ENCODE measurements at regions not wholly inside any gene's neighbourhood (a gene's known extent, or its start where the extent isn't known, plus 50 kb on each side); places are given as distances from the start of the nearest gene placed in this dataset.
A peak's percentile ranks its signal among the peaks of the same experiment; 100 is the strongest.

DNA sequence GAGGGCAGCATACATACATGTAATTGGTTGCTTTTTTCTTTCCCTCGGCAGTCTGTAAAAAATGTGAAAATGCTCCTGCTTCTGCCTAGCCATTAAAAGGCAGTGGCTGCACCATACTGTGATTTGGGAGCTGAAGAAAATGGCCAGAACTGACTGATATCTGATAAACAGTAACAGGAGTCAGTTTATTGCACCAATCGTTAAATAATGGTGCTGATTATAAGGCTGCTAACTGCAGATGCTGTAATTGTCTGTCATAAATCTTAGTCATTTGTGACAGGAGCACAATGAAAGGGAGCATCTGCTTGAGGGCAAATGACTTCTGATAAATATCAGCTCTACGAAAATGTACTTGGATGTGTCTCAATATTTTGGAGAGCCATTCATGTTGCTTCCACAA, 263.1 kb upstream of the DNAJC19 start:
- TF ChIP-seq, protein P1, sequence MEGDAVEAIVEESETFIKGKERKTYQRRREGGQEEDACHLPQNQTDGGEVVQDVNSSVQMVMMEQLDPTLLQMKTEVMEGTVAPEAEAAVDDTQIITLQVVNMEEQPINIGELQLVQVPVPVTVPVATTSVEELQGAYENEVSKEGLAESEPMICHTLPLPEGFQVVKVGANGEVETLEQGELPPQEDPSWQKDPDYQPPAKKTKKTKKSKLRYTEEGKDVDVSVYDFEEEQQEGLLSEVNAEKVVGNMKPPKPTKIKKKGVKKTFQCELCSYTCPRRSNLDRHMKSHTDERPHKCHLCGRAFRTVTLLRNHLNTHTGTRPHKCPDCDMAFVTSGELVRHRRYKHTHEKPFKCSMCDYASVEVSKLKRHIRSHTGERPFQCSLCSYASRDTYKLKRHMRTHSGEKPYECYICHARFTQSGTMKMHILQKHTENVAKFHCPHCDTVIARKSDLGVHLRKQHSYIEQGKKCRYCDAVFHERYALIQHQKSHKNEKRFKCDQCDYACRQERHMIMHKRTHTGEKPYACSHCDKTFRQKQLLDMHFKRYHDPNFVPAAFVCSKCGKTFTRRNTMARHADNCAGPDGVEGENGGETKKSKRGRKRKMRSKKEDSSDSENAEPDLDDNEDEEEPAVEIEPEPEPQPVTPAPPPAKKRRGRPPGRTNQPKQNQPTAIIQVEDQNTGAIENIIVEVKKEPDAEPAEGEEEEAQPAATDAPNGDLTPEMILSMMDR (IDR thresholded peaks at IDR 0.05; ENCODE audit: insufficient read depth, low read length, severe bottlenecking), result no peak
- Histone ChIP-seq H3K36me3 (ENCODE audit: control insufficient read depth, insufficient read depth, low read length) (no peaks in the 10 kb centered on the region), H3K4me3 (ENCODE audit: low read depth, low read length) (no peak overlapping the region), H3K27me3 (ENCODE audit: control insufficient read depth, insufficient read depth, low read length) (no peaks in the 10 kb centered on the region)
- DNase-seq (ENCODE audit: low read depth) (no peak), FAIRE-seq (no peak)

DNA sequence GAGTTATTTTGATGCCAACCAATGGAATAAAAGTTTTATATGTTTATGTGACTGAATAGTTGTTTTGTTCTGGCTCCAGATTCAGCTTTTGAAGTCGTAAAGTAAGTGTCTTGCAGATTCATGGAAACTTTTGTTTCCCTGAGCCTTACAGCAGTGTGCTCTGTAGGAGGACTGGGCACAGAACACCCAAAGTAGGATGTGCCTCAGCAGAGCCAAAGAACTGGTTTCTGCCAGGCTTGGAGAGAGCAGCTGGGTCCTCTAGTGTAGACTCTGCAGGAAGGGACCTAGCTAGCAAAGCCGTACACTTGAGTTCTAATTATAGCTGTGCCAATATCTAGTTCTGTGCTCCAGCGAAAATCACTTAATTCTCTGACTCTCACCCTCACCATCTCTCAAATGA, 261.2 kb upstream of the DNAJC19 start:
- TF ChIP-seq, protein P1 (IDR thresholded peaks at IDR 0.05; ENCODE audit: insufficient read depth, low read length, severe bottlenecking), result no peak
- DNase-seq (ENCODE audit: low read depth) (no peak), FAIRE-seq (no peak)
- Histone ChIP-seq H3K4me3 (ENCODE audit: low read depth, low read length) (no peak overlapping the region), H3K36me3 (ENCODE audit: control insufficient read depth, insufficient read depth, low read length) (no peaks in the 10 kb centered on the region), H3K27me3 (ENCODE audit: control insufficient read depth, insufficient read depth, low read length) (no peaks in the 10 kb centered on the region)

DNA sequence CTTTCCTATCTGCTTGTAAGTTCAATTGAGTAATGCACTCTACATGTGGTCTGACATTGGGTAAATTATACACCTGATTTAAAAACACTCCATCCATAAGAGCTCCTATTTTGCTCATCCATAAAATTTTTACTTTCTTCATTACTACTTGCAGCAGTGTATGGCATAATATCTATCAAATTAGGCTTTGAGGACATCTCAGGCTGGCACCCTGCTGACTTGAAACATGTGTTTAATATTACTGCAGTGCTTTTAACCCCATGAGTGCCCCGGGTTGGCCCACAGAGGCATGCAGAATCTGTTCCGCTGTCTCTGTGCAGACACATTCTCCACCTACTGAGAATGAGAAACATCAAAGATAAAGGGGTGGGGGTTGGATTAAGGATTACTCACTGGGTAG, 249.9 kb upstream of the DNAJC19 start:
- Histone ChIP-seq H3K27me3 (ENCODE audit: control insufficient read depth, insufficient read depth, low read length) (no peaks in the 10 kb centered on the region), H3K4me3 (ENCODE audit: low read depth, low read length) (no peak overlapping the region), H3K36me3 (ENCODE audit: control insufficient read depth, insufficient read depth, low read length) (no peaks in the 10 kb centered on the region)
- no peak for FAIRE-seq
- TF ChIP-seq, protein P1 (IDR thresholded peaks at IDR 0.05; ENCODE audit: insufficient read depth, low read length, severe bottlenecking), result no peak
- no peak for DNase-seq (ENCODE audit: low read depth)

DNA sequence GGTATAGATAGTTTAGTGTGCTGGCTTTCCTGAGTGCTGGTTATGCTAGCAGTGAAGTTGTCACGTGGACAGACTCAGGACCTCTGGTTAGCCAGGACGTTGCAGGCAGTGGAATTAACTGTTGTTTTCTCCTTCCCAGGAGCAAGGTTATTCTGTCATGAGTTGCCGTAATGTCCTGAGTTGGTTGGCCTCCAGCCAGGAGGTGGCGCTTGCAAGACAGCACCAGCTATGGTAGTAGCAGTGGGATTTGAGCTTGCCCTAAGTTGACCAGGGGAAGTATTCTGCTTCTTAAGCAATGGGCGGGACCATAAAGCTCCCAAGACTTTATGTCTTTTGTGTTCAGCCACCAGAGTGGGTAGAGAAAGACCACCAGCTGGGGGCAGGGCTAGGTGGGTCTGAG, 240.7 kb upstream of the DNAJC19 start:
- DNase-seq (ENCODE audit: low read depth) (no peak), FAIRE-seq (no peak)
- Histone ChIP-seq H3K4me3 (ENCODE audit: low read depth, low read length) (no peak overlapping the region), H3K27me3 (ENCODE audit: control insufficient read depth, insufficient read depth, low read length) (no peaks in the 10 kb centered on the region), H3K36me3 (ENCODE audit: control insufficient read depth, insufficient read depth, low read length) (no peaks in the 10 kb centered on the region)
- TF ChIP-seq, protein P1 (IDR thresholded peaks at IDR 0.05; ENCODE audit: insufficient read depth, low read length, severe bottlenecking), result no peak

DNA sequence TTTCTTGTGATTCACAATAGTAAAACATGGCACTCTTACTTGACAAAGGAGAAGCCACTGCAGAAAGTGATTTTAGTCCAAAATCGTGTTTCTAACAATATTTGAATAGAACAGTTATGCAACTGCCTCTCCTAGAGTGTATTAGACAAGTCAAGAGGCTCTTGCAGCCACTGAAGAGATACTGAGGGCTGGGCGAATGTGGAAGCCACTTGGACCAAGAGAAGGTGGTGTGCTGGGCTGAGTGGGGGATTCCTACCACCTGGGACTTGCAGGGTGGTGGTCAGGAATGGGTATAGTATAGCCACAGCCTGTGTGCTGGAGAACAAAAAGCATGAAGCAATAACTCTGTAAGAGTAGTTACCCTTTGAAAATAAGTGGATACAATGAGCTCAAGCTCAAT, 223.8 kb upstream of the DNAJC19 start:
- Histone ChIP-seq H3K27me3 (ENCODE audit: control insufficient read depth, insufficient read depth, low read length) (no peaks in the 10 kb centered on the region), H3K4me3 (ENCODE audit: low read depth, low read length) (no peak overlapping the region), H3K36me3 (ENCODE audit: control insufficient read depth, insufficient read depth, low read length) (no peaks in the 10 kb centered on the region)
- FAIRE-seq (no peak), DNase-seq (ENCODE audit: low read depth) (no peak)
- TF ChIP-seq, protein P1 (IDR thresholded peaks at IDR 0.05; ENCODE audit: insufficient read depth, low read length, severe bottlenecking), result no peak

DNA sequence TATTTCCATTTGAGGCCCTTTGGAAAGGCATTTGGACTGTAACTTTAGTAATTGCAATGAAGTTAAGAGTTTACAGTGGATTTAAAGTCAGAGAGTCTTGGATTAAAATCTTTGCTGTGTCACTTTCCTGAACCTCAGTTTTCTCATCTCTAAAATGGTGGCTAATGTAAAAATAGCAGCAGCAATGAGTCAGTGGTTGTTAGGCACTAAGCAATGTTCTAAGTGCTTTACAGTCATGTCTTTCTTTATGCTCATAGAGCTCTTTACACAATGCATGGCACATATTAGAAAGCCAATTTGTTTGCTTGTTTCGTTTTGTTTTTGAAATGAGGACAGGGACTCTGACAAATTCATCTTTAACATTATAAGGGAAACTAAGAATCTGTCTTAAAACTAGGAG, 222.7 kb upstream of the DNAJC19 start:
- DNase-seq (ENCODE audit: low read depth) (peak; percentile 14), FAIRE-seq (no peak)
- no peaks in the 10 kb centered on the region for H3K36me3 ChIP-seq (ENCODE audit: control insufficient read depth, insufficient read depth, low read length)
- TF ChIP-seq, protein P1 (IDR thresholded peaks at IDR 0.05; ENCODE audit: insufficient read depth, low read length, severe bottlenecking), result no peak
- no peak overlapping the region for H3K4me3 ChIP-seq (ENCODE audit: low read depth, low read length)
- no peaks in the 10 kb centered on the region for H3K27me3 ChIP-seq (ENCODE audit: control insufficient read depth, insufficient read depth, low read length)

Measured in bronchial epithelial cell (primary cell).